GM12878 (cell line): ENCODE measurements at regions not wholly inside any gene's neighbourhood (a gene's known extent, or its start where the extent isn't known, plus 50 kb on each side); places are given as distances from the start of the nearest gene placed in this dataset.

Experiments used
- ATF2 ChIP-seq: IDR thresholded peaks from 2 replicates; pipeline ENCODE4 v1.6.1; 2012; ENCODE audit warnings: low read length, inconsistent platforms
- BHLHE40 ChIP-seq, 2 experiments: fragments of 450-650 bp in 1 of 2; IDR thresholded peaks; 2 replicates each; pipeline ENCODE4 v1.6.1; 2011 to 2017; ENCODE audit warnings: low read depth in 2 of 2, borderline replicate concordance in 1 of 2, improper control_type of control experiment in 1 of 2, low read length in 1 of 2, mild to moderate bottlenecking in 1 of 2
- CTCF ChIP-seq, 3 experiments: IDR thresholded peaks in 2 of 3; conservative IDR thresholded peaks in 1 of 3; 2 replicates each; pipeline ENCODE4 v1.5.1; 2011; ENCODE audit warnings: low read depth in 3 of 3, low read length in 3 of 3, mild to moderate bottlenecking in 3 of 3, control low read depth in 2 of 3, moderate library complexity in 2 of 3, inconsistent platforms in 1 of 3, mixed read lengths in 1 of 3; ENCODE audit not compliant: control insufficient read depth in 2 of 3, insufficient read depth in 1 of 3; ENCODE audit errors: extremely low read depth in 1 of 3
- EGR1 ChIP-seq, 2 experiments: IDR thresholded peaks; 1 replicate in 1 of 2; 2 replicates in 1 of 2; pipeline ENCODE4 v1.6.1; 2011 to 2012; ENCODE audit warnings: low read depth in 2 of 2, low read length in 2 of 2, borderline replicate concordance in 1 of 2, mild to moderate bottlenecking in 1 of 2, moderate library complexity in 1 of 2
- EZH2 ChIP-seq: IDR thresholded peaks from 2 replicates; pipeline ENCODE4 v1.6.1; 2012; ENCODE audit warnings: low read depth, mild to moderate bottlenecking, control low read depth, inconsistent platforms, low read length, borderline replicate concordance; ENCODE audit not compliant: control insufficient read depth
- KAT2A ChIP-seq: conservative IDR thresholded peaks from 2 replicates; pipeline ENCODE4 v1.6.1; 2011; ENCODE audit warnings: low read depth, low read length; ENCODE audit not compliant: control insufficient read depth
- NRF1 ChIP-seq: conservative IDR thresholded peaks from 2 replicates; pipeline ENCODE4 v1.6.1; 2011; ENCODE audit warnings: mild to moderate bottlenecking, low read depth, low read length, improper control_type of control experiment
- POLR2A ChIP-seq: IDR thresholded peaks from 2 replicates; pipeline ENCODE4 v1.6.1; 2011; ENCODE audit warnings: low read depth, mild to moderate bottlenecking, low read length
- POLR2AphosphoS5 ChIP-seq: IDR thresholded peaks from 2 replicates; pipeline ENCODE4 v1.6.1; 2011; ENCODE audit warnings: mild to moderate bottlenecking, low read length, inconsistent platforms
- RCOR1 ChIP-seq: conservative IDR thresholded peaks from 2 replicates; pipeline ENCODE4 v1.6.1; 2012; ENCODE audit warnings: low read depth, low read length, improper control_type of control experiment
- TCF12 ChIP-seq: IDR thresholded peaks from 2 replicates; pipeline ENCODE4 v1.6.1; 2011; ENCODE audit warnings: low read depth, mild to moderate bottlenecking, low read length
- YY1 ChIP-seq: IDR thresholded peaks from 2 replicates; pipeline ENCODE4 v1.6.1; 2011; ENCODE audit warnings: low read depth, mild to moderate bottlenecking, low read length
- ZNF384 ChIP-seq: IDR thresholded peaks from 2 replicates; pipeline ENCODE4 v1.6.1; 2012; ENCODE audit warnings: low read depth, mild to moderate bottlenecking, low read length, improper control_type of control experiment, borderline replicate concordance

- TF ChIP-seq ATF2 (no peak), CTCF (IDR thresholded peaks at IDR 0.05 in 2 of 3, conservative IDR thresholded peaks at IDR 0.05 in 1 of 3; ENCODE audit: control insufficient read depth in 2 of 3, extremely low read depth in 1 of 3, insufficient read depth in 1 of 3, low read depth in 3 of 3, low read length in 3 of 3) (no peak), POLR2A (no peak), BHLHE40 (IDR thresholded peaks at IDR 0.05; ENCODE audit: borderline replicate concordance in 1 of 2, low read depth in 2 of 2, low read length in 1 of 2) (no peak), EZH2 (no peak), TCF12 (no peak), POLR2AphosphoS5 (no peak), YY1 (no peak), NRF1 (no peak), KAT2A (no peak), RCOR1 (no peak), ZNF384 (no peak), EGR1 (IDR thresholded peaks at IDR 0.05; ENCODE audit: borderline replicate concordance in 1 of 2, low read depth in 2 of 2, low read length in 2 of 2) (no peak)
Measured at GRCh38 chr2:152883951-152884487, 165.6 kb downstream of the ARL6IP6 start.
